K562 (cell line): ENCODE measurements at regions not wholly inside any gene's neighbourhood (a gene's known extent, or its start where the extent isn't known, plus 50 kb on each side); places are given as distances from the start of the nearest gene placed in this dataset.

Experiments
- ATAC-seq: fragments of 200-7000 bp; cut with Tn5 transposase; 3 replicates; pipeline ENCODE4 v1.9.1; 2020; ENCODE audit warnings: moderate library complexity
- BruUV-seq: library from RNA; stranded (reverse); fragments of 400-500 nt; replicated peaks from 2 replicates; lab custom pipeline; 2021; lab: Mats Ljungman, UMichigan
- CTCF ChIA-PET: fragments of 300-600 bp; formaldehyde crosslinking; extraction: SDS; loops from one replicate; lab custom pipeline; 2021; ENCODE audit warnings: low intra/inter-chr PET ratio; lab: Yijun Ruan, JAX
- POLR2A ChIA-PET: fragments of 300-600, 350-650 bp; sonication (Branson Sonifier 250); formaldehyde crosslinking; extraction: SDS; loops from one replicate; lab custom pipeline; 2021; ENCODE audit warnings: antibody characterized with exemption, inconsistent platforms; lab: Yijun Ruan, JAX
- DNase-seq, 4 experiments: peaks; one replicate each; pipeline versions ENCODE4 v3.0.0 to v3.0.0-alpha.2; 2011 to 2018; ENCODE audit warnings: low spot score in 3 of 4, mixed read lengths in 3 of 4; ENCODE audit errors: extremely low read depth in 1 of 4
- FAIRE-seq: peaks from 2 replicates; lab custom pipeline; 2011; peaks lifted over from hg19 to GRCh38; lab: Jason Lieb, UNC
- H2AFZ ChIP-seq: 2 replicates; pipeline ENCODE4 v1.6.0; 2011; ENCODE audit warnings: low read depth, low read length, control low read depth, inconsistent platforms
- H3K27ac ChIP-seq: fragments of 200-600 bp; 3 replicates; pipeline ENCODE4 v1.8.0; 2011; ENCODE audit warnings: low read depth, mild to moderate bottlenecking, control low read depth, inconsistent platforms, low read length, moderate library complexity, mixed read lengths; ENCODE audit errors: extremely low read depth
- H3K27me3 ChIP-seq, 2 experiments: fragments of 300-600 bp in 1 of 2; 2 replicates in 1 of 2; 3 replicates in 1 of 2; pipeline versions ENCODE4 v1.6.0 to v1.8.0; 2011; ENCODE audit warnings: inconsistent platforms in 2 of 2, low read length in 2 of 2, mild to moderate bottlenecking in 1 of 2, mixed read lengths in 1 of 2, moderate library complexity in 1 of 2; ENCODE audit not compliant: control insufficient read depth in 2 of 2, insufficient read depth in 2 of 2
- H3K36me3 ChIP-seq: fragments of 300-600 bp; 3 replicates; pipeline ENCODE4 v1.8.0; 2011; ENCODE audit warnings: mild to moderate bottlenecking, low read length, inconsistent platforms; ENCODE audit not compliant: control insufficient read depth, insufficient read depth
- H3K4me1 ChIP-seq, 2 experiments: fragments of 200-600 bp in 1 of 2; replicated peaks in 1 of 2; 2 replicates in 1 of 2; 3 replicates in 1 of 2; pipeline versions ENCODE4 v1.5.1 to v1.8.0; 2011; ENCODE audit warnings: inconsistent platforms in 2 of 2, low read length in 2 of 2, mild to moderate bottlenecking in 1 of 2, mixed read lengths in 1 of 2, moderate library complexity in 1 of 2; ENCODE audit not compliant: control insufficient read depth in 2 of 2, insufficient read depth in 2 of 2
- H3K4me2 ChIP-seq: 2 replicates; pipeline ENCODE4 v1.6.1; 2011; ENCODE audit warnings: low read length, control low read depth, inconsistent platforms, mixed read lengths; ENCODE audit not compliant: insufficient read depth
- H3K4me3 ChIP-seq: fragments of 200-600 bp; sonication (generic), shearing (Covaris generic); 2 replicates; pipeline ENCODE4 v1.5.1; 2016; ENCODE audit warnings: control low read depth, inconsistent platforms
- H3K79me2 ChIP-seq: fragments of 200-600 bp; 3 replicates; pipeline ENCODE4 v1.8.0; 2011; ENCODE audit warnings: low read length, inconsistent platforms; ENCODE audit not compliant: control insufficient read depth, insufficient read depth
- H3K9ac ChIP-seq, 2 experiments: 2 replicates each; pipeline versions ENCODE4 v1.6.0 to v1.6.1; 2011; ENCODE audit warnings: low read depth in 2 of 2, low read length in 2 of 2, control low read depth in 1 of 2, inconsistent platforms in 1 of 2, mild to moderate bottlenecking in 1 of 2, mixed read lengths in 1 of 2; ENCODE audit not compliant: insufficient read depth in 1 of 2
- H3K9me1 ChIP-seq: one replicate; pipeline ENCODE4 v1.6.0; 2011; ENCODE audit warnings: inconsistent platforms, mild to moderate bottlenecking, low read length, moderate library complexity; ENCODE audit not compliant: control insufficient read depth, insufficient read depth
- H3K9me3 ChIP-seq: replicated peaks from 2 replicates; pipeline ENCODE4 v1.5.1; 2011; ENCODE audit warnings: low read depth, low read length, inconsistent platforms; ENCODE audit not compliant: control insufficient read depth, insufficient read depth
- H4K20me1 ChIP-seq: replicated peaks from 2 replicates; pipeline ENCODE4 v1.6.1; 2011; ENCODE audit warnings: low read length, inconsistent platforms, mixed read lengths; ENCODE audit not compliant: control insufficient read depth, insufficient read depth
- C11orf30 ChIP-seq: fragments of 450-650 bp; IDR thresholded peaks from 2 replicates; pipeline ENCODE4 v1.6.1; 2016; ENCODE audit warnings: low read depth, mild to moderate bottlenecking
- DACH1 ChIP-seq: fragments of 450-650 bp; IDR thresholded peaks from 2 replicates; pipeline ENCODE4 v1.6.1; 2018; ENCODE audit not compliant: partially characterized antibody
- ELF1 ChIP-seq: fragments of 200-800 bp; sonication (Bioruptor generic); IDR thresholded peaks from 2 replicates; pipeline ENCODE4 v1.6.1; 2016; ENCODE audit warnings: missing genetic modification characterization, missing compliant biosample characterization
- ETS2 ChIP-seq: IDR thresholded peaks from 2 replicates; pipeline ENCODE4 v1.6.1; 2016; ENCODE audit warnings: borderline replicate concordance, missing genetic modification characterization, mild to moderate bottlenecking, moderate library complexity, missing compliant biosample characterization; ENCODE audit not compliant: poor library complexity, severe bottlenecking
- GTF3C2 ChIP-seq: IDR thresholded peaks from 3 replicates; pipeline ENCODE4 v1.6.1; 2011; ENCODE audit warnings: borderline replicate concordance, mild to moderate bottlenecking, moderate library complexity; ENCODE audit not compliant: insufficient read length; ENCODE audit errors: extremely low read depth
- HDAC8 ChIP-seq: fragments of 450-650 bp; IDR thresholded peaks from 2 replicates; pipeline ENCODE4 v1.6.1; 2016; ENCODE audit warnings: mild to moderate bottlenecking, missing genetic modification characterization, moderate library complexity, missing compliant biosample characterization
- JUNB ChIP-seq: fragments of 450-650 bp; formaldehyde crosslinking; conservative IDR thresholded peaks from 2 replicates; pipeline ENCODE4 v1.4.0; 2020; ENCODE audit warnings: mild to moderate bottlenecking
- NR2C1 ChIP-seq, 2 experiments: fragments of 450-650 bp; IDR thresholded peaks; 2 replicates each; pipeline ENCODE4 v1.6.1; 2017; ENCODE audit warnings: mild to moderate bottlenecking in 2 of 2, antibody characterized with exemption in 1 of 2, inconsistent platforms in 1 of 2, missing compliant biosample characterization in 1 of 2, missing genetic modification characterization in 1 of 2
- NR2C2 ChIP-seq, 2 experiments: fragments of 200-800 bp in 1 of 2; sonication (Bioruptor generic) in 1 of 2; sonication (generic) in 1 of 2; formaldehyde crosslinking in 1 of 2; IDR thresholded peaks; 2 replicates each; pipeline versions ENCODE4 v1.6.1 to v1.8.0; 2016 to 2022; ENCODE audit warnings: mild to moderate bottlenecking in 1 of 2, missing compliant biosample characterization in 1 of 2, missing genetic modification characterization in 1 of 2, missing genetic modification reagents in 1 of 2
- PML ChIP-seq: IDR thresholded peaks from 2 replicates; pipeline ENCODE4 v1.6.1; 2012; ENCODE audit warnings: low read length, inconsistent platforms
- POLR2AphosphoS5 ChIP-seq: IDR thresholded peaks from 2 replicates; pipeline ENCODE4 v1.6.1; 2011; ENCODE audit warnings: mild to moderate bottlenecking, low read depth, low read length, moderate library complexity; ENCODE audit not compliant: control insufficient read depth, insufficient read depth
- RUNX1 ChIP-seq: sonication (generic); IDR thresholded peaks from 2 replicates; pipeline ENCODE4 v1.6.1; 2016; ENCODE audit warnings: antibody characterized with exemption, low read depth
- ZNF121 ChIP-seq: sonication (generic); formaldehyde crosslinking; conservative IDR thresholded peaks from 2 replicates; pipeline ENCODE4 v1.8.0; 2022; ENCODE audit warnings: missing genetic modification reagents
- ZNF445 ChIP-seq: fragments of 250-450 bp; sonication (Bioruptor Pico); IDR thresholded peaks from 2 replicates; pipeline ENCODE4 v1.4.0; 2020; ENCODE audit warnings: low read depth, mild to moderate bottlenecking, moderate library complexity
- WGBS: fragments of 100-300 bp; shearing (Covaris generic); methylation state at CpG from one replicate; pipeline ENCODE4 v1.1.6; 2016; ENCODE audit warnings: low coverage, mixed read lengths; ENCODE audit not compliant: insufficient coverage; ENCODE audit errors: missing lambda C conversion rate; 5-methylcytosine and 5-hydroxymethylcytosine counted together
- in situ Hi-C: fragments of 300-500 bp; cut with MboI; formaldehyde crosslinking; loops from 4 replicates; pipeline ENCODE4 v1.15.0; 2018; ENCODE audit warnings: inconsistent platforms, mixed read lengths
- intact Hi-C: fragments of 100-400 bp; cut with micrococcal nuclease; formaldehyde crosslinking; loops from 2 replicates; pipeline ENCODE4 v1.14.2; 2022

DNA sequence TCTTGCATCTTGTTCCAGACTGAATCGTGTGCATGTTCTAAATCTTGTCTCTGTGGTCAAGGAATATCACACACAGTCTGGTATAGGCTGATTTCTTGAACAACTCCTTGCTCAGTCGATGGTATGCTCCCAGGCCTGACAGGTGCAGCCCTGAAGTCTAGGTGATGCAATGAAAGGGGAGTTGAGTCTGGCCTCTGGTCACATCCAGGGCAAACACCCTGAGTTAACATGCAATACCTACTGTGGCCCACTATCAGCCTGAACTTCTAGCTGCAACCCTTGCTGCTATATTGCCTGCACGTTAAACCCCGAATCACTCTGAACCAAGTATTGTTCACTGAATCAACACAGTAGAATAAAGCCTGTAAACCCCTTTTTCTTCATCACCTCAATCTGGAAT is 303.4 kb downstream of the USP25 start:
- no peak for DNase-seq
- no peaks in the 10 kb centered on the region for H3K4me1 ChIP-seq
- no peak for ATAC-seq
- H3K9me3 ChIP-seq, result no peaks in the 10 kb centered on the region
- H3K9me1 ChIP-seq, result no peaks in the 10 kb centered on the region
- no TSS peak for BruUV-seq
- CTCF ChIA-PET, result no interaction called here
- POLR2A ChIA-PET, result no interaction called here
- in situ Hi-C loops (no loop called here), intact Hi-C loops (no loop called here)
- TF ChIP-seq RUNX1 (no peak), ZNF445 (CRISPR knock-in tag) (no peak), JUNB (CRISPR knock-in tag) (no peak), GTF3C2 (no peak), POLR2AphosphoS5 (no peak), NR2C1 (IDR thresholded peaks at IDR 0.05) (no peak), NR2C1 (tag; IDR thresholded peaks at IDR 0.05) (no peak), ELF1 (no peak), ETS2 (no peak), C11orf30 (no peak), DACH1 (no peak), PML (no peak), HDAC8 (no peak), NR2C2 (CRISPR knock-in tag; IDR thresholded peaks at IDR 0.05) (no peak), NR2C2 (tag; IDR thresholded peaks at IDR 0.05) (no peak), ZNF121 (no peak)
- H3K27me3 ChIP-seq, result no peaks in the 10 kb centered on the region
- H3K79me2 ChIP-seq, result no peaks in the 10 kb centered on the region
- no peak for FAIRE-seq
- 0% methylated on average over 4 of the region's 4 CpGs for WGBS
- no peak overlapping the region for H3K9ac ChIP-seq
- H3K4me3 ChIP-seq, result no peak overlapping the region
- H3K36me3 ChIP-seq, result no peaks in the 10 kb centered on the region
- no peaks in the 10 kb centered on the region for H4K20me1 ChIP-seq
- no peak overlapping the region for H3K4me2 ChIP-seq
- no peak overlapping the region for H2AFZ ChIP-seq
- no peak overlapping the region for H3K27ac ChIP-seq
